ENCODE measurements at regions not wholly inside any gene's neighbourhood (a gene's known extent, or its start where the extent isn't known, plus 50 kb on each side); places are given as distances from the start of the nearest gene placed in this dataset.

GRCh38 chr12:14138495-14138894, 157.1 kb upstream of the GRIN2B start:
- DNase-seq (ENCODE audit: low read depth, low spot score), result no peak
- Histone ChIP-seq H3K27me3 (ENCODE audit: control insufficient read depth, extremely low read depth, insufficient read depth, low read length) (no peaks in the 10 kb centered on the region), H3K36me3 (ENCODE audit: control insufficient read depth in 2 of 2, extremely low read depth in 1 of 2, insufficient read depth in 2 of 2, low read length in 2 of 2) (no peaks in the 10 kb centered on the region), H3K4me3 (ENCODE audit: control insufficient read depth in 2 of 3, extremely low read depth in 1 of 3, insufficient read depth in 2 of 3, low read depth in 1 of 3, low read length in 3 of 3) (no peak overlapping the region), H3K27ac (ENCODE audit: control insufficient read depth, insufficient read depth, low read length) (no peak overlapping the region), H3K9ac (ENCODE audit: control insufficient read depth, extremely low read depth, insufficient read depth, low read length) (no peak overlapping the region), H3K9me1 (ENCODE audit: control insufficient read depth, extremely low read depth, insufficient read depth, low read length) (no peaks in the 10 kb centered on the region), H4K20me1 (ENCODE audit: control insufficient read depth, extremely low read depth, insufficient read depth, low read length) (no peaks in the 10 kb centered on the region), H3K79me2 (ENCODE audit: control insufficient read depth, insufficient read depth, low read length) (no peaks in the 10 kb centered on the region), H3K4me1 (ENCODE audit: control insufficient read depth, extremely low read depth, insufficient read depth, low read length) (no peaks in the 10 kb centered on the region), H3K4me2 (ENCODE audit: control insufficient read depth, extremely low read depth, insufficient read depth, low read depth, low read length) (no peak overlapping the region), H2AFZ (ENCODE audit: control insufficient read depth, low read length) (no peak overlapping the region), H3K9me3 (ENCODE audit: control insufficient read depth, low read depth, low read length) (no peaks in the 10 kb centered on the region)
- dilution Hi-C loops (cut with MboI; ENCODE audit: extremely low pct_ligation_motif_present, low sequenced_read_pairs), result no loop called here
- no peak for FAIRE-seq
- TF ChIP-seq CTCF (optimal IDR thresholded peaks at IDR 0.05 in 1 of 3, IDR thresholded peaks at IDR 0.05 in 1 of 3, conservative IDR thresholded peaks at IDR 0.05 in 1 of 3; ENCODE audit: extremely low read depth in 1 of 3, insufficient read depth in 2 of 3, low read length in 3 of 3), result no peak
- no peak for TF ChIP-seq EZH2 (IDR thresholded peaks at IDR 0.05; ENCODE audit: low read length)

DNA sequence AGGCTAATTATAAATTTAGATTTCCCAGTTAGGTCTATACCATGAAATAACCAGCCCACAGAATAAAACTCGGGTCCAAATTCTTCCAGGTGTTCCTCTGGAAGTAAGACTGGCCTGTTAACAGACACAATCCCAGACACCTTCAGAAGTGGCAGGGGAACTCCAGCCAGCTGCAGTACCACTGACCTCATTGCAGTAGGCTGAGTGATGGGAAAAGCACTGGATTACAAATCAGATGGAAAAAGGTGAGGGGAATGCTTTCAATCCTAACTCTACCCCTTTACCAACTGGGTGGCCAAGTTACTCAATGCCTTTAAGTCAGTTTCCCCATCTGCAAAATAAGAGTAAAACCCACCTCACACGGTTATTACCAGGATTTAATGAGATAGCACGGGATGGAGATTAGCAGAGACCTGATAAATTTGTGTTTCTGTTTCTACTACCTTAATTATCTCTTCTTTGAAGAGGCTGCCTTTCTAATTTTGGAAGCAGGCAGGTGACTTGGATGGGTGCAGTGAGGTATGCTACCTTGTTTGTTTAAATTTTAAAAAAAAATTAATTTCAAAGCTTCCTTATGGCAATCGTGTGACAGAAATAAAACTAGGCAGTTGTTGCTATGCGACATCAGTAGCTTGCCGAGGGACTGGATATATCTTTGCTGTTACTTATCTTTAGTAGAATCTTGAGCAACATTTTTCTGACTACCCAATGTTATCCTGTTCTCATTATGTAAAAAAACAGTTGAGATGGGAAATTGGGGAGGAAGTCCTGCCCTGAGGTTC, 167.3 kb upstream of the GRIN2B start:
- Histone ChIP-seq H3K9ac (ENCODE audit: control insufficient read depth, extremely low read depth, insufficient read depth, low read length) (no peak overlapping the region), H3K9me1 (ENCODE audit: control insufficient read depth, extremely low read depth, insufficient read depth, low read length) (no peaks in the 10 kb centered on the region), H3K27me3 (ENCODE audit: control insufficient read depth, extremely low read depth, insufficient read depth, low read length) (no peaks in the 10 kb centered on the region), H3K27ac (ENCODE audit: control insufficient read depth, insufficient read depth, low read length) (no peak overlapping the region), H4K20me1 (ENCODE audit: control insufficient read depth, extremely low read depth, insufficient read depth, low read length) (no peaks in the 10 kb centered on the region), H3K79me2 (ENCODE audit: control insufficient read depth, insufficient read depth, low read length) (no peaks in the 10 kb centered on the region), H3K4me2 (ENCODE audit: control insufficient read depth, extremely low read depth, insufficient read depth, low read depth, low read length) (no peak overlapping the region), H2AFZ (ENCODE audit: control insufficient read depth, low read length) (no peak overlapping the region), H3K4me1 (ENCODE audit: control insufficient read depth, extremely low read depth, insufficient read depth, low read length) (no peaks in the 10 kb centered on the region), H3K4me3 (ENCODE audit: control insufficient read depth in 2 of 3, extremely low read depth in 1 of 3, insufficient read depth in 2 of 3, low read depth in 1 of 3, low read length in 3 of 3) (no peak overlapping the region), H3K9me3 (ENCODE audit: control insufficient read depth, low read depth, low read length) (no peaks in the 10 kb centered on the region), H3K36me3 (ENCODE audit: control insufficient read depth in 2 of 2, extremely low read depth in 1 of 2, insufficient read depth in 2 of 2, low read length in 2 of 2) (no peaks in the 10 kb centered on the region)
- dilution Hi-C loops (cut with MboI; ENCODE audit: extremely low pct_ligation_motif_present, low sequenced_read_pairs), result no loop called here
- DNase-seq (ENCODE audit: low read depth, low spot score) (no peak), FAIRE-seq (no peak)
- TF ChIP-seq EZH2 (IDR thresholded peaks at IDR 0.05; ENCODE audit: low read length) (no peak), CTCF (optimal IDR thresholded peaks at IDR 0.05 in 1 of 3, IDR thresholded peaks at IDR 0.05 in 1 of 3, conservative IDR thresholded peaks at IDR 0.05 in 1 of 3; ENCODE audit: extremely low read depth in 1 of 3, insufficient read depth in 2 of 3, low read length in 3 of 3) (no peak)
